NCI-H146 treated with DMSO at 0.1 percent for 48 hours (cell line): ENCODE measurements at regions not wholly inside any gene's neighbourhood (a gene's known extent, or its start where the extent isn't known, plus 50 kb on each side); places are given as distances from the start of the nearest gene placed in this dataset.
"Not testable (repeated sequence)": the region's sequence is repeated elsewhere in the genome, so short reads cannot be mapped to it uniquely, and the experiment has no call there.

ENCODE experiments used
- DNase-seq: peaks from one replicate; lab custom pipeline; 2025; ENCODE audit not compliant: unreplicated experiment; lab: John Stamatoyannopoulos, UW

- DNase-seq = no peak
Measured at GRCh38 chr21:15275615-15276235, 210.9 kb upstream of the NRIP1 start.

- no peak for DNase-seq
Measured at GRCh38 chr21:15276243-15276642, 211.4 kb upstream of the NRIP1 start.

- DNase-seq = no peak
Measured at GRCh38 chr21:15277466-15277865, 212.7 kb upstream of the NRIP1 start.

- no peak for DNase-seq
Measured at GRCh38 chr21:15278279-15278678, 213.5 kb upstream of the NRIP1 start.

- no peak for DNase-seq
Measured at GRCh38 chr21:15278851-15279250, 214.1 kb upstream of the NRIP1 start.

GRCh38 chr21:15279482-15279881 is 214.7 kb upstream of the NRIP1 start:
- no peak for DNase-seq

- DNase-seq = no peak
Measured at GRCh38 chr21:15281714-15282113, 216.9 kb upstream of the NRIP1 start.

- DNase-seq = no peak
Measured at GRCh38 chr21:15282665-15283064, 217.9 kb upstream of the NRIP1 start.

- DNase-seq = no peak
Measured at GRCh38 chr21:15283138-15283537, 218.3 kb upstream of the NRIP1 start.

- no peak for DNase-seq
Measured at GRCh38 chr21:15283789-15284188, 219.0 kb upstream of the NRIP1 start.

GRCh38 chr21:15285556-15285955 is 220.8 kb upstream of the NRIP1 start:
- DNase-seq = no peak

- no peak for DNase-seq
Measured at GRCh38 chr21:15289246-15289645, 224.4 kb upstream of the NRIP1 start.

- peak; percentile 1 for DNase-seq
Measured at GRCh38 chr21:15289896-15290841, 225.4 kb upstream of the NRIP1 start.

GRCh38 chr21:15291621-15292266 is 226.9 kb upstream of the NRIP1 start:
- DNase-seq = no peak

- DNase-seq = no peak
Measured at GRCh38 chr21:15293240-15293639, 228.4 kb upstream of the NRIP1 start.

GRCh38 chr21:15295875-15296274 is 231.1 kb upstream of the NRIP1 start:
- DNase-seq = no peak

GRCh38 chr21:15297824-15298223 is 233.0 kb upstream of the NRIP1 start:
- no peak for DNase-seq

- DNase-seq = no peak
Measured at GRCh38 chr21:15298306-15298705, 233.5 kb upstream of the NRIP1 start.

- not testable (repeated sequence) for DNase-seq
Measured at GRCh38 chr21:15298755-15299154, 234.0 kb upstream of the NRIP1 start.

GRCh38 chr21:15300131-15300530 is 235.3 kb upstream of the NRIP1 start:
- no peak for DNase-seq

- no peak for DNase-seq
Measured at GRCh38 chr21:15301014-15301413, 236.2 kb upstream of the NRIP1 start.

- DNase-seq = no peak
Measured at GRCh38 chr21:15301736-15302135, 236.9 kb upstream of the NRIP1 start.
